Keratinocyte (primary cell): ENCODE measurements at regions not wholly inside any gene's neighbourhood (a gene's known extent, or its start where the extent isn't known, plus 50 kb on each side); places are given as distances from the start of the nearest gene placed in this dataset.

ENCODE experiments used
- EZH2 ChIP-seq: IDR thresholded peaks from one replicate; pipeline ENCODE4 v1.6.1; 2012; ENCODE audit warnings: inconsistent platforms, mild to moderate bottlenecking, low read length, moderate library complexity
- TF ChIP-seq, protein P1 (sequence below), 3 experiments: IDR thresholded peaks in 1 of 3; conservative IDR thresholded peaks in 1 of 3; optimal IDR thresholded peaks in 1 of 3; 2 replicates in 2 of 3; 3 replicates in 1 of 3; pipeline versions ENCODE3 to v1.5.1; 2011; ENCODE audit warnings: low read length in 3 of 3, mild to moderate bottlenecking in 3 of 3, moderate library complexity in 2 of 3, control low read depth in 1 of 3, inconsistent platforms in 1 of 3; ENCODE audit not compliant: insufficient read depth in 2 of 3; ENCODE audit errors: extremely low read depth in 1 of 3

DNA sequence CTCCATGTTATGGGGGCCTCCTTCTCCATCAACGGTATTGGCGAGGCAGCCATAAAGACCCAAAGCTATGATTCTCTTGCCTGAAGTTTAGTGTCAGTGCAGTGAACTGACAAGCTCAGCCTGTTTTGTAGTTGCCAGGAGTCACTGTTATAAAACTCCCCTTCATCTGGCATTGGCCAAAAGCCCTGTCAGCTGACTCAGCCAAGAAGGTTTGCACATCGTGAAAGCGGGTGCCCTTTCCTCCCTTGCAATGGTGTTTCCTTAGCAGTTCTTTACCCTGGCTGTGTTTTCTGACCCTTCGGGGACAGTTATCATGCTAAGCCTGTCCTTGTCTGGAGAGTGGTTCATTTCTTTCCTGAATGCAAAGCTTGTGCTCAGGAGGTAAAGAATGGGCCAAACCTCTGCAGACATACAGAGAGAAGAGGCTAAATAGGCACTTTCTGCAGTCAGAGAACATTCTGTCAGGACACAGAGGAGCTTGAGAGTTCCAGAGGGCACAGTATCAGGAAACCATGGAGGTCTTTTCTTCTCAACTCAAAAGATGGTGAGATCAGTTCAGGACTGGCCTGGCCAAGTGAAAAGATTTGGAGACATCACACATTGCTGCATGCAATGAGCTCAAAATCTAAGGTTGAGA is 414.2 kb downstream of the ZNF521 start:
- TF ChIP-seq EZH2: no peak
- TF ChIP-seq, protein P1, sequence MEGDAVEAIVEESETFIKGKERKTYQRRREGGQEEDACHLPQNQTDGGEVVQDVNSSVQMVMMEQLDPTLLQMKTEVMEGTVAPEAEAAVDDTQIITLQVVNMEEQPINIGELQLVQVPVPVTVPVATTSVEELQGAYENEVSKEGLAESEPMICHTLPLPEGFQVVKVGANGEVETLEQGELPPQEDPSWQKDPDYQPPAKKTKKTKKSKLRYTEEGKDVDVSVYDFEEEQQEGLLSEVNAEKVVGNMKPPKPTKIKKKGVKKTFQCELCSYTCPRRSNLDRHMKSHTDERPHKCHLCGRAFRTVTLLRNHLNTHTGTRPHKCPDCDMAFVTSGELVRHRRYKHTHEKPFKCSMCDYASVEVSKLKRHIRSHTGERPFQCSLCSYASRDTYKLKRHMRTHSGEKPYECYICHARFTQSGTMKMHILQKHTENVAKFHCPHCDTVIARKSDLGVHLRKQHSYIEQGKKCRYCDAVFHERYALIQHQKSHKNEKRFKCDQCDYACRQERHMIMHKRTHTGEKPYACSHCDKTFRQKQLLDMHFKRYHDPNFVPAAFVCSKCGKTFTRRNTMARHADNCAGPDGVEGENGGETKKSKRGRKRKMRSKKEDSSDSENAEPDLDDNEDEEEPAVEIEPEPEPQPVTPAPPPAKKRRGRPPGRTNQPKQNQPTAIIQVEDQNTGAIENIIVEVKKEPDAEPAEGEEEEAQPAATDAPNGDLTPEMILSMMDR (optimal IDR thresholded peaks at IDR 0.05 in 1 of 3, IDR thresholded peaks at IDR 0.05 in 1 of 3, conservative IDR thresholded peaks at IDR 0.05 in 1 of 3; ENCODE audit: extremely low read depth in 1 of 3, insufficient read depth in 2 of 3, low read length in 3 of 3): no peak
